ENCODE measurements at regions not wholly inside any gene's neighbourhood (a gene's known extent, or its start where the extent isn't known, plus 50 kb on each side); places are given as distances from the start of the nearest gene placed in this dataset.
"Not testable (repeated sequence)": the region's sequence is repeated elsewhere in the genome, so short reads cannot be mapped to it uniquely, and the experiment has no call there.

DNA sequence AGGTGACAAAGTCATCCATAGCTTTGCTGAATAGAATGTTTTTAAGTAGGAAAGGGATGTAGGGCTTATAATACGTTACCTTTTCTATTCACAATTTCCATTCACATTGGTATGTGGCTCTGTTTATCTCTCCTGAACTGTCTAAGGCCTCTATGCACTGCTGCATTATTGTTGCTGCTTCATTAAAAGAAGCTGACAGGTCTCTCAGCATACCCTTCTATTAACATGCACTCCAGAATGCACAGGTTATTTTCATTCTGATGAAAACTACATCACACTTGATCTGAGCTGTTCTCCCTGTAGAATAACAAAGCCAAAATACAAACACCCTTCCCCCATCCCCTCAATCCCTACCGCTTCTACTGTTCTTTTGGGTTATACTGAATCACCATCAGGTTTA lies 399.3 kb downstream of the TBC1D32 start:
- DNase-seq (ENCODE audit: low spot score): no peak
- no peaks in the 10 kb centered on the region for H3K4me1 Mint-ChIP-seq (ENCODE audit: low read depth)

DNA sequence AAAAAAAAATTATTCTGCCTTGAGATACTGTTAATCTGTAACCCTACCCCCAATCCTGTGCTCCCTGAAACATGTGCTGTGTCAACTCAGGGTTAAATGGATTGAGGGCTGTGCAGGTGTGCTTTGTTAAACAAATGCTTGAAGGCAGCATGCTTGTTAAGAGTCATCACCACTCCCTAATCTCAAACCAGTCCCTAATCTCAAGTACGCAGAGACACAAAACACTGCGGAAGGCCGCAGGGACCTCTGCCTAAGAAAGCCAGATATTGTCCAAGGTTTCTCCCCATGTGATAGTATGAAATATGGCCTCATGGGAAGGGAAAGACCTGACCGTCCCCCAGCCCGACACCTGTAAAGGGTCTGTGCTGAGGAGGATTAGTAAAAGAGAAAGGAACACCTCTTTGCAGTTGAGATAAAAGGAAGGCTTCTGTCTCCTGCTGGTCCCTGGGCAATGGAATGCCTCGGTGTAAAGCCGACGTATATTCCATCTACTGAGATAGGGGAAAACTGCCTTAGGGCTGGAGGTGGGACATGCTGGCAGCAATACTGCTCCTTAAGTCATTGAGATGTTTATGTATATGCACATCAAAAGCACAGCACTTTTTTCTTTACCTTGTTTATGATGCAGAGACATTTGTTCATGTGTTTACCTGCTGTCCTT lies 402.6 kb downstream of the TBC1D32 start:
- not testable (repeated sequence) for H3K9me3 Mint-ChIP-seq (ENCODE audit: low read depth); DNase-seq (ENCODE audit: low spot score); H3K27ac Mint-ChIP-seq (ENCODE audit: unreplicated experiment); H3K4me3 Mint-ChIP-seq (ENCODE audit: unreplicated experiment); H3K36me3 Mint-ChIP-seq (ENCODE audit: low read depth); H3K4me1 Mint-ChIP-seq (ENCODE audit: low read depth)
- peaks cover 27% of the 10 kb centered on the region for H3K27me3 Mint-ChIP-seq (ENCODE audit: low read depth)

More for the DNA sequence above, 399.3 kb downstream of the TBC1D32 start:
- Mint-ChIP-seq H3K9me3 (ENCODE audit: low read depth) (no peaks in the 10 kb centered on the region), H3K4me3 (ENCODE audit: unreplicated experiment) (no peak overlapping the region), H3K36me3 (ENCODE audit: low read depth) (peaks cover 1% of the 10 kb centered on the region), H3K27me3 (ENCODE audit: low read depth) (peaks cover 29% of the 10 kb centered on the region), H3K27ac (ENCODE audit: unreplicated experiment) (no peak overlapping the region)
- TF ChIP-seq, protein P1, sequence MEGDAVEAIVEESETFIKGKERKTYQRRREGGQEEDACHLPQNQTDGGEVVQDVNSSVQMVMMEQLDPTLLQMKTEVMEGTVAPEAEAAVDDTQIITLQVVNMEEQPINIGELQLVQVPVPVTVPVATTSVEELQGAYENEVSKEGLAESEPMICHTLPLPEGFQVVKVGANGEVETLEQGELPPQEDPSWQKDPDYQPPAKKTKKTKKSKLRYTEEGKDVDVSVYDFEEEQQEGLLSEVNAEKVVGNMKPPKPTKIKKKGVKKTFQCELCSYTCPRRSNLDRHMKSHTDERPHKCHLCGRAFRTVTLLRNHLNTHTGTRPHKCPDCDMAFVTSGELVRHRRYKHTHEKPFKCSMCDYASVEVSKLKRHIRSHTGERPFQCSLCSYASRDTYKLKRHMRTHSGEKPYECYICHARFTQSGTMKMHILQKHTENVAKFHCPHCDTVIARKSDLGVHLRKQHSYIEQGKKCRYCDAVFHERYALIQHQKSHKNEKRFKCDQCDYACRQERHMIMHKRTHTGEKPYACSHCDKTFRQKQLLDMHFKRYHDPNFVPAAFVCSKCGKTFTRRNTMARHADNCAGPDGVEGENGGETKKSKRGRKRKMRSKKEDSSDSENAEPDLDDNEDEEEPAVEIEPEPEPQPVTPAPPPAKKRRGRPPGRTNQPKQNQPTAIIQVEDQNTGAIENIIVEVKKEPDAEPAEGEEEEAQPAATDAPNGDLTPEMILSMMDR (IDR thresholded peaks at IDR 0.05): no peak

DNA sequence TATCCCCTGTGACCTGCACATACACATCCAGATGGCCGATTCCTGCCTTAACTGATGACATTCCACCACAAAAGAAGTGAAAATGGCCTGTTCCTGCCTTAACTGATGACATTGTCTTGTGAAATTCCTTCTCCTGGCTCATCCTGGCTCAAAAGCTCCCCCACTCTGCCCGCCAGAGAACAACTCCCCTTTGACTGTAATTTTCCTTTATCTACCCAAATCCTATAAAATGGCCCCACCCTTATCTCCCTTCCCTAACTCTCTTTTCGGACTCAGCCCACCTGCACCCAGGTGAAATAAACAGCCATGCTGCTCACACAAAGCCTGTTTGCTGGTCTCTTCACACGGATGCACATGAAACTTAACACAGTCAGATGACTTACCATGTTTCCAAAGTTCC lies 403.8 kb downstream of the TBC1D32 start:
- H3K27ac Mint-ChIP-seq (ENCODE audit: unreplicated experiment); DNase-seq (ENCODE audit: low spot score); H3K4me3 Mint-ChIP-seq (ENCODE audit: unreplicated experiment); H3K4me1 Mint-ChIP-seq (ENCODE audit: low read depth); H3K9me3 Mint-ChIP-seq (ENCODE audit: low read depth); H3K36me3 Mint-ChIP-seq (ENCODE audit: low read depth): not testable (repeated sequence)
- peaks cover 29% of the 10 kb centered on the region for H3K27me3 Mint-ChIP-seq (ENCODE audit: low read depth)

DNA sequence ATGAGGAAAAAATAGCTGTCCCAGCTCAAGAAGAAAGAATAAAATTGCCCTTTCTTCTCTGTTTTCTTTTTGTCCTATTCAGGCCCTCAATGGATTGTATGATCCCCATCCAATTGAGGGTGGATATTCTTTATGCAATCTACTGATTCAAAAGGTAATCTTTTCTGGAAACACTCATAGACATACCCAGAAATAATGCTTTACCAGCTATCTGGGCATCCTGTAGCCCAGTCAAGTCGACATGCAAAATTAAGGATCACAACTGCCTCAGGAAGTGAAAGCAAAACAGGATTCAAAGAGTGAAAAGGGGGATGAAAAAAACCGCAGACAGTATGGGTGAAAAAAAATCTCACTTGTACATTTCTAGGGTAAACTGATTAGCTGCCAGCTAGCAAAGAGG lies 410.1 kb downstream of the TBC1D32 start:
- no peak for DNase-seq (ENCODE audit: low spot score)
- Mint-ChIP-seq H3K36me3 (ENCODE audit: low read depth) (no peaks in the 10 kb centered on the region), H3K9me3 (ENCODE audit: low read depth) (peaks cover 6% of the 10 kb centered on the region), H3K4me1 (ENCODE audit: low read depth) (no peaks in the 10 kb centered on the region), H3K4me3 (ENCODE audit: unreplicated experiment) (no peak overlapping the region), H3K27me3 (ENCODE audit: low read depth) (peaks cover 4% of the 10 kb centered on the region), H3K27ac (ENCODE audit: unreplicated experiment) (no peak overlapping the region)
- TF ChIP-seq, protein P1 (IDR thresholded peaks at IDR 0.05): no peak

DNA sequence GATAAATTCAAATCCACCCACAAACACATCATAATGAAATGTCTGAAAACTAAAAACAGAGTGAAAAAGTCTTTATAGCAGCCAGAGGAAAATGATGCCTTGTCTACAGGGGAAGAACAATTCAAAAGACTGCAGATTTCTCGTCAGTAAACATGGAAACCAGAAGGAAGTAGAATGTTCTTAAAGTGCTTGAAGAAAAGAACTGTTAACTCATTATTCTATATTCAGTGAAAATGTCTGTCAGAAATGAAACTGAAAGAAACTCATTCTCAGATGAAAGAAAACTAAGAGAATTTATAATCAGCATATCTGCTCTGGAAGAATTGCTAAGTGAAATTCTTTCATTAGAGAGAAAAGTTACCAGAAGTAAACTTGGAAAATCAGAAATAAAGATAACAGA lies 416.1 kb downstream of the TBC1D32 start:
- H3K9me3 Mint-ChIP-seq (ENCODE audit: low read depth): no peaks in the 10 kb centered on the region
- no peaks in the 10 kb centered on the region for H3K4me1 Mint-ChIP-seq (ENCODE audit: low read depth)
- H3K27me3 Mint-ChIP-seq (ENCODE audit: low read depth): peaks cover 14% of the 10 kb centered on the region

DNA sequence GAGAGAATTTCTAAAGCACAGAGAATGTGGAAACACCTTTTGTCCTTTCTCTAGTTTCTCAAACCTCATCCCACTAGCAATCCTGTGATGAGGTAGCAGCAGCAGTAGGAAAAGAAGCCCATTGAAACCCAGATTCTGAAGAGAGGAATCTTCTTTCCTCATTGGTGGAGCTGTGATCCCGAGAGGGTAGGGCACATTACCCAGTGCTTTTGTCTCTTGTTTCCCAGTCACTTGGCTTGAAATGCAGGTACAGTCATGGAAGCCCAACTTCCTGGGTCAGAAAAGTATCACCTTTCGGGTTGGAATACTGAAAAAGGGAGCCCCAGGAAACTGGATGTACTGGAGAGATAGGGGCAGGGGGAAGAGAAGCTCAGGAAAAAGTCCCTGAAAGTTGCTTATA lies 417.4 kb downstream of the TBC1D32 start:
- no peaks in the 10 kb centered on the region for H3K9me3 Mint-ChIP-seq (ENCODE audit: low read depth)
- no peak for DNase-seq (ENCODE audit: low spot score)
- no peak overlapping the region for H3K4me3 Mint-ChIP-seq (ENCODE audit: unreplicated experiment)
- H3K36me3 Mint-ChIP-seq (ENCODE audit: low read depth): no peaks in the 10 kb centered on the region
- TF ChIP-seq, protein P1 (IDR thresholded peaks at IDR 0.05): no peak
- H3K27me3 Mint-ChIP-seq (ENCODE audit: low read depth): peaks cover 14% of the 10 kb centered on the region
- no peaks in the 10 kb centered on the region for H3K4me1 Mint-ChIP-seq (ENCODE audit: low read depth)
- no peak overlapping the region for H3K27ac Mint-ChIP-seq (ENCODE audit: unreplicated experiment)

More for the DNA sequence above, 416.1 kb downstream of the TBC1D32 start:
- H3K4me3 Mint-ChIP-seq (ENCODE audit: unreplicated experiment): no peak overlapping the region
- TF ChIP-seq, protein P1 (IDR thresholded peaks at IDR 0.05): no peak
- no peak for DNase-seq (ENCODE audit: low spot score)
- H3K27ac Mint-ChIP-seq (ENCODE audit: unreplicated experiment): no peak overlapping the region
- no peaks in the 10 kb centered on the region for H3K36me3 Mint-ChIP-seq (ENCODE audit: low read depth)

All from chondrocyte (in vitro differentiated cells).